ENCODE measurements at regions not wholly inside any gene's neighbourhood (a gene's known extent, or its start where the extent isn't known, plus 50 kb on each side); places are given as distances from the start of the nearest gene placed in this dataset.

GRCh38 chr9:93827545-93828330 is 127.4 kb downstream of the BARX1 start:
- ATAC-seq: peak; percentile 68 to 70

GRCh38 chr9:93826905-93827544 is 128.1 kb downstream of the BARX1 start:
- peak in 1 of 2 donors; percentile 11 for ATAC-seq

DNA sequence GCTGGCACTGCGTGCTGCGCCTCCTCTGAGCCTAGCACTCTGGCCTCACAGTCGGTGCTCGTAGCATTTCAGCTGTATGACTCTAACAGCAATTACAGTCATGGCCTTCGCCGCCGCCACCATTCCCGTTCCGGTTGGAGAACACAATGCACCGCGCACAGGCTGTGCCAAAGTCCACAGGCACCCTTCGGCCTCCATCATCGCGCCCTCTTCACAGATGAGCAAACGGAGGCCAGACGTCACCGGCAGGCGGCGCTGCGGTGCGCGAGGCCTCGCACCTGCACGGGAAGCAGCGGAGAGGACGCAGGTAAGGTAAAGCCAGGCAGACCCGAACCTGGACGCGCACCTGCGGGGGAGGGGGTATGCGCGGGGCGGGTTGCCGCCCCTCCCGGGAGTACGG is 128.9 kb downstream of the BARX1 start:
- ATAC-seq: no peak

DNA sequence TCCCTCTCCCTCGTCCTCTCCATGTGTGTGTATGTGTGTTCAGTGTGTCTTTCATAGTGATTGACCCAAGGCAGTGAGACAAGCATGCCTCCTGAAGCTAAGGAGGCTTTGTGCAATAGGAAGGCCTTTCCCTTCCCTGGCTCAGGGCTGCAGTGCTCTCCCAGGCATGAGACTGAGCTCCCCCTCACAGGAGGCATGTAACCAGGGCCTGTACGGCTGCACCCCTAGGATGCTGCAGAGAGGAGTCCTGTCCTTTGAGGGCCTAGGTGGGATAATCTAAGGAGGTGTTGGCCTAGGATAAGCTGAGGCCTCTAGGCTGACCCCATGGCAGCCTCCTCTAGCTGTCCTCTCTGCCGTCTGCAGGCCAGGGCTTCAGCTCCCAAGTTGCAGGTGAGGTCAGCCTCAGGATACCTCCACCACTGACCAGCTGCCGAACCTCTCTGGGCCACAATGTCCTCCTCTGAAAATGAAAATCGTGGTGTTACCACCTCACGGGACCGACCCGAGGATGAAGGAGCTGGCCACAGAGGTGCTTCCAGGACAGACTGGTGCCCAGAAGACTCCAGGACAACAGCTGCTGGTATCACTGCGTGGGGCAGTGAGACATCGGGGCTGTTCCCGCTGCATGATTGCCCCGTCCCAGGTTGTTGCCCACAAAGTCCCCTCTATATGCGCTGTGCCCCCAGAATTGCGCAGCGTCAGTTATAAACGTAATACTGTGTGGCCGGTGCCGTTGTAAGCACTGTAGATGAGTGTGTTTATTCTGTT is 129.6 kb downstream of the BARX1 start:
- no peak for ATAC-seq

- no peak for ATAC-seq
These were observed 130.5 kb downstream of the BARX1 start for GRCh38 chr9:93824386-93825294.

DNA sequence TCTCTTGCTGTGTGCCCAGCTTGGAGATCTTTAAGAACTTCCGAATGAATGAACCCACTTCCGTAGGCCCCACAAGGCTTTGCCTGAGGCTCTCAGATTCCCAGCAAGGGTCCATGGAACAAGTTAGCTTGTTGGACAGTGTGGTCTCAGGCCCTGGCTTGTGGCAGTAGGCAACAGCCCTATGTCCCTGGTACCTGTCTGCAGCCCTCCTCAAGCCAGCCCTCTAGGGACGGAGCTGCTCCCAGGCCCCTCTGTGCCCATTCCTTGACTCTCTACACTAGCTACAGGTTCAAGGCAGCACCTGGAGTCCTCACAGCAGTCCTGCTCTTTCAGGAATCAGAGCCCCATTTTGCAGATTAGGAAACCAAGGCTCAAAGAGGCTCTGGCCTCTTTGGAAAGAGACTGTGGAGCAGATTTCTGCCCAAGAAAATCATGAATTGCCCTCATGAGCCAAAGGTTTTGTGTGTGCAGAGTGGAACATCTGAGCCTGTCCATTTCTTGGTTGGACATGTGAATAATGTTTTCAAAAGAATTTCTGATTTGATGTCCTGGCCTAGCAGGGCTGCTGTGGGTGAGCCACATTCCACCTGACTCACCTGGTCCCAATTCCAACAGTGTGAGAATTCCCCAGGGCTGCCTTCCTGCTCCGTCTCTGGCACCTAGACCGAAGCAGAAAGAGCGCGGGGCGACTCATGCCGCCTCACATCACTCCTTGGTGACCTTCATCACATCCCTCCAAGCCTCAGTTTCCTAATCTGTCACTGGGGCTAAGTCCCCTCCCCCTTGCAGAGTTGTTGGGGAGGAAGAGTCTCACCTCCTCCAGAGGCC is 131.7 kb downstream of the BARX1 start:
- ATAC-seq: no peak

GRCh38 chr9:93822229-93822628 is 132.9 kb downstream of the BARX1 start:
- no peak for ATAC-seq

DNA sequence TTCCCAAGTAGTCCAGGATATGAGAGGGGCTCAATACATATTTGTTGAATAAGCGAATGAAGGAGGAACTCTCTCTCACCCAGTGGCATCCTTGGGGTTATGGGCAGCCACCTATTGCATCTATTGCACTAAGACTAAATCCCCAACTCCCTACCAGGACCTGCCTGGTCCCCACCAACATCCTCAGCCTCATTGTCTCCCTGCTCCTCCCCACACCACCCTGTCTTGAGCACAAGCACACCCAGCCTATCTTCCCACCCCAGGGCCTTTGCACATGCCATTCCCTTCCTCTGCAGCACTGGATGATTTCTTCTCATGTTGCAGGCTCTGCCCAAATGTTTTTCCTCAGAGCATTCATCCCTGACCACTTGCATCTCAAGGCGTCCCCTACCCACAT is 133.8 kb downstream of the BARX1 start:
- ATAC-seq: no peak

DNA sequence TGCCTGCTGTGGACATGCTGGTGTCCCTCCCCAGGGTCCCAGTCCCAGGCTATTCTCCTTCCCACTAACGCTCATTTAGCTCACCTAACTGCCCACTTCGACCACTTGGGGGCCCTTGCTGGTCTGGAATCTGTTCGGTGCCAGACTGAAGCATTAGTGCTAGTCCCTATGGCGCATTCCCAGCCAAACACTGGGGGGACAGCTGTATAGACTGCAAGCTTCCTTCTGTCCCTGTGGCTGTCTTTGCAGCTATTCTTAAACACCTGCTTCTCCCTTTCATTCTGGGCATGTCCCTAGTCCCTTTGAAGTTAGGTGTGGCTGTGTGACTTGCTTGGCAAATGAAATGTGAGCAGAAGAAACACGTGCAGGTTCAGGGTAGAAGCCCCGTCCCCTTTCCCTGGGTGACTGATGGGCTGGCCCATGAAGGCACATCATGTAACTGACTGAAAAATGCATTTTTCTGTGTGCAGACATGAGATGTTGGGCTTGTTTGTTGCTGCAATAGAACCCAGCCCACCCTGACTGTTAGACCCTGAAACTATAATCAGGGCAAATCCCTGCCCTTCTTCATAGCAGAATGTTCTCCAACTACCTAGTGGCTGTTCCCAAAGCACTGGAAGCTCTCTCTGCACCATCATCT is 134.4 kb downstream of the BARX1 start:
- ATAC-seq: no peak

DNA sequence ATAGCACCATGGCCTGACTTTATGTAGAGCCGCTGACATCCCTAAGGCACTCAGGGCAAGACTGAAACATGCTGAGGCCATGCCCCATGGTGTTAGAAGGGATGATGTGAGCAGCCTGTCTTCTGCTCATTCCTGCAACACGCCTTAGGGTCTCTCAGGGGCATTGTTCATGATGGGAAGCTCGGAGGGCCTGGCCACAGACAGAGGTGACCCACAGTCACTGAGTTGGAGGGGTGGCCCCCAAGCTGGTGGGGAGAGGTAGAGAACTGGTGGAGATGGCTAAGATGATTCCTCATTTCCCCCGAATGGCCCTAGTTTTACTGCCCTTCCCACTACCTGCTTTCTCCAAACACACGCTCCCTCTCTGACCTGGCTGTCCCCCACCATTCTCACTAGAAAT is 135.2 kb downstream of the BARX1 start:
- ATAC-seq: no peak

DNA sequence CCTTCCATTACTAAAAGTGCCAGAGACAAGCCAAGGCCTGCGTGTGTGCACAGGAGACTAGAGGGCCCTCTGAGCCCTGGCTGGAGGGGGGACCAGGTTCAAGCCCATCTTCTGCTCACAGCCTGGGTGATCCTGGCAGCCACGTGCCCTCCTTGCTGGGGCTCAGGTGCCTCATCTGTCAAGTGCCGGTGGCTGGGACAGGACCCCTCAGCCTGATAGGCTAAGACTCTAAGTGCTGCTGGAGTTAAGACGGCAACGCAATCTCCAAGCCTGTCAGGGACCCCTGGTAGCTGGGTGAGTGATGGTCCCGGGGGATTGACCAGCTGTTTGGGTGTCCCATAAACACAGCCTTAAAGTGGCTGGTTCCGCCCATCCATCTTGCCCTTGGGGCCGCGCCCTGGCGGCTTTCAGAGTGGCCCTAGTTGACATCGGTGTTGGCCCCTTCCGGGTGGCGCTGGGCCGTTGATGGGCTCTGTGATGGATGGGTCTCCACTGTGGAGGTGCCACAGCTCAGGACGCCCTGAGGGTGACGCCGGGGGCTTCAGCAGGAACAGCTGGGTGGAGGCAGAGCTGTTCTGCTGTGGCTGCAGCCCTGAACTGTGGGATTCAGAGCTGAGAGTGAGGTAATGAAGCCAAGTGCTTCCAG is 136.2 kb downstream of the BARX1 start:
- ATAC-seq: no peak

DNA sequence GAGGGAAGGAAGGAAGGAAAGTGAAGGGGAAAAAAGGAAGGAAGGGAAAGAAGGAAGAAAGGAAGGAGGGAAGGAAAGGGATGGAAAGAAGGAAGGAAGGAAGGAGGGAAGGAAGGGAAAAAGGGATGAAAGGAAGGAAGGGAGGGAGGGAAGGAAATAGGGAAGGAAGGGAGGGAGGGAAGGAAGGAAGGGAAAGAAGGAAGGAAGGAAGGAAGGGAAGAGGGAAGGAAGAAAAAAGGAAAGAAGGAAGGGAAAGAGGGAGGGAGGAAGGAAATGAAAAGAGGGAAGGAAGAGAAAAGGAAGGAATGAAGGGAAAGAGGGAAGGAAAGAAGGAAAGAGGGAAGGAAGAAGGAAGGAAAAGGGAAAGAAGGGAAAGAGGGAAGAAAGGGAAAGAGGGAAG is 136.9 kb downstream of the BARX1 start:
- ATAC-seq: no peak

DNA sequence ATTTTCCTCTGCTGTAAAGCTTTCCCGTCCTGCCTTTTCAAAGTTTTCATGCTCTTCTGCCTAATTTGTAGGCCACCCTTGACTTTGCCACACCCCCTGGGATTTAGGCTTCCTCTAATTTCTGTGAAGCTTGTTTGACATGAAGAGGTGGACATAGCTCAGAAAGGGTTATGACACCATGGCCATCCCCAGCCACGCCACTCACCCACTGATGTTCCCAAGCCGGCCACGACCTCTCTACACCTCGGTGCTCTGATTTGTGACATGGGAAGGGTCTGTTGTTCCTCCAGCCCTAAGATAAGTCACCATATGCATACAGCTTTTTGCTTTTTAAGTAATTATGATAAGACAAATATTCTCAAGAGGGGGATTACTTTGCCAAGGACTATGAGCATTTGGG is 139.5 kb downstream of the BARX1 start:
- no peak for ATAC-seq

DNA sequence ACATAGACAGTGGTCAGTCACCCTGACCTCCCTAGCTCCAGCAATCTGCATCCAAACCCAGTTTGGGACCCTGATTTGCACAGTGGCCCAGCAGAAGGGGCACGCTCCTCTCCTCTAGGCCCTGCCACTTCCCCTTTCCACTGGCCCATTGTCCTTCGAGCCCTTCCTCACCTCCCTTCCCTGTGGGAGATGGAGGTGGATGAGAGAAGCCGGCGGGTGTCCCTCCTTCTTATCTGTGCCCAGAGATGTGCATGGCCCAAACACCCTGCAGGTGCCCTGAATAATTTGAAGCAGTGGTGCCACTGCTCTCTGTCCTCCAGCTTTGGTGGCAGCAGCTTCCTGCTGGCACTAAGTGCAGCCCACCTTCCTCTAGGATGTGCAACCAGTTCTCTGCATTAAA is 140.0 kb downstream of the BARX1 start:
- ATAC-seq: no peak

DNA sequence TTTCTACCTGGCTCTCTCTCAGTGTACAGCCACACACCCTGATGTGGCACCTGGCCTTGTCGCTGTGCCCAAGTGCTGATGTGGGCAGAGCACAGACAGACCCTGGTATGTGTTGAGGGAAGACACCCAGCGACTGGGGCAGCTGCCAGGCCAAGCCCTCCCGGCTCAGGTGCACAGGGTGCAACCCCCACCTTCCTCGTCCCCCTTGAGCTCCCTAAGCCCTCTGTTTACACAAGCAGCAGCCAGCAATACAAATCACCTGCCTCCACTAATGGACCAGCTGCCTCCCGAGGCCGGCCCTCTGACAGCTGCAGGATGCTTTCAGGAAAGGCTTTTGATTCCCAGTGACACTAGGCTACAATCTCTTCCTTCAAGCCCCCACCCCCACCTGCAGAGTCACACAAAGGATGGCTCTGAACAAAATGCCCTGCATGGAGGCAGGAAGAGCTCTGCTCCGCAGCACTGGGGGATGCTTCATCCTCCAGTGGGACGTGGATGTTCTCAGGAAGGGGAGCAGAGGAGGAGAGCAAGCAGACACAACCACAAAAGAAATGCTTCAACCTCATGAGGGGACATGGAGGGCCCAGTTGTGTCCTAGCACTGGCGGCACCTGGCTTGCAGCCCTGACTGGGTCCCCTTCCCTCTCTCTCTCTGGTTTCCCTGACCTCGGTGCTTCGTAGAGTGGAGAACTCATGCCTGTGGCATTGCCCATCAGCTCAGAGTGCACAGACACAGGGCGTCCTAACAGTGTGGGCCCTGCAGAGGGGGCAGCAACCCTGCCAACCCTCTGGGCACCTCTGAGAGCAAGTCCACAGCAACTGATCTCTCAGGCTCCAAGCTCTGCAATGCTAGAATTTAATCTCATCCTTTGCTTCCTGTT is 140.8 kb downstream of the BARX1 start:
- no peak for ATAC-seq

- no peak for ATAC-seq
These were observed 141.7 kb downstream of the BARX1 start for GRCh38 chr9:93813221-93814076.

- no peak for ATAC-seq
These were observed 142.8 kb downstream of the BARX1 start for GRCh38 chr9:93812410-93812668.

DNA sequence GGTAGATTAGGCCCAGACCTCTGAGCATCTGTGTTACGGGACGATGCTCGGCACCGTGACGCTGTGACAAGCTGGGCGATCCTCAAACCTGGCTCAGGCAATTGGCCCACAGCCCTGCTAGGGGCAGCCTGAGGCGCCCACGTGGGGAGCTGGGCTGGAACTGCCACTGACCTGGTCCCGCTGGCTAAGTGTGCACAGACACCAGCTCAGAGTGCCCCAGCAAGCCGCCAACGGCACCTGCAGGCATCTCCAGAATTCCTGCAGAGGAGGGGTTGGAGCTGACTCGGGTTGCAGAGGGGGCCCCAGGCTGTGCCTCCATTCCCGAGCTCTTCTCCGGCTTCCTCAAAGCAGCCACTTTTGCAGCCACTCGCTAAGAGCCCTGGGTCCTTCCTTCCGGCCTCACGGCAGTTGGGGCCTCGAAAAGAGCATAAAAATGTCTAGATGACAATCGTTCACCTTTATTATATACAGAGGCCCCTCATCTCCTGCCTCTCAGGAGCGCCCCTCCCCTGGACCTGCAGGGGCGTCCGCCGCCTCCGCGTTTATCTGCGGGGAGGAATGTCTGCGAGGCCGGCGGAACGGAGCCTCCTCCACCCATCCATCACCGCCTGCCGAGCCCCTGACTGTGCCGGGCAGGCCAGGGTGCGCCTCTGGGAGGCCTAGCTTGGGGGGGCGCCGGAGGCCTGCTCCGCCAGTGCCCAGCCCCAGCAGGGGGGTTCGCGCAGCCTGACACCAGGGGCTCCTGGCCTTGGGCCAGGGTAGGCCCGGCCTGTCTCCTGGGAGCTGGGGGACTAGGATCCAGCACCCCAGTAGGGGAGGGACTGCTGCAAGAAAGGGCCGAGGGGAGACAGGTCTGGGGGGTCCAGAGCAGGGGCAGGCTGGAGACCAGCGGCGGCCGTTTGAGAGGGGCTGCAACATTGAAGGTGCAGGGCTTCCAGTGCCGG is 144.9 kb downstream of the BARX1 start:
- ATAC-seq: no peak

Data from activated CD4-positive, CD25-positive, alpha-beta regulatory T cell treated with anti-CD3 and anti-CD28 coated beads, Interleukin-2, amount 50 U/mL, for 24 hours (primary cell).